OCI-LY1 (cell line): ENCODE measurements at regions not wholly inside any gene's neighbourhood (a gene's known extent, or its start where the extent isn't known, plus 50 kb on each side); places are given as distances from the start of the nearest gene placed in this dataset.

Source experiments
- EZH2 ChIP-seq: fragments of 200-600 bp; sonication (generic), shearing (Covaris generic); IDR thresholded peaks from 2 replicates; pipeline ENCODE4 v1.8.0; 2017; ENCODE audit warnings: borderline replicate concordance, mixed run types, mild to moderate bottlenecking, antibody characterized with exemption, low read length, moderate library complexity, mixed read lengths
- TF ChIP-seq, protein P1 (sequence below): fragments of 200-600 bp; sonication (generic), shearing (Covaris generic); IDR thresholded peaks from 2 replicates; pipeline ENCODE4 v1.5.1; 2017; ENCODE audit warnings: mild to moderate bottlenecking, antibody characterized with exemption, low read length, moderate library complexity, mixed read lengths

DNA sequence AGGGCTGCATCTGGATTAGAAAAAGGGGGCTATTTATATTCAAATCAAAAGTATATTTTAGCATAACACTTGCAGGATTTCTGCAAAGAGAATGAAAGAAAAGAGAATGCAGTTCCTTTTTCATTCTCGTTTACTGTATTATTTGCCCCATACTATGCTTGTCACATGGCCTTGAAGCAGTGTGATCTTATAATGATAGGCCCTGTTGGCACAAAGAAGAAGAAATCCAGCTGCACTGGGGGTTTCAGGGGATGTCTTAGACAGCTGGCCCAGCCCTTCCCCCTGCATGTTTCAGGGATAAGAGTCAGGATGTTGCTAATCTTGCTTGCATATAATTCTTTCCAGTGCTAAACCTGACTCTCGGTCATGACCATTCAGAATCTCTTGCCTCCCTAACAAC lies 369.5 kb downstream of the SEC16B start:
- TF ChIP-seq, protein P1, sequence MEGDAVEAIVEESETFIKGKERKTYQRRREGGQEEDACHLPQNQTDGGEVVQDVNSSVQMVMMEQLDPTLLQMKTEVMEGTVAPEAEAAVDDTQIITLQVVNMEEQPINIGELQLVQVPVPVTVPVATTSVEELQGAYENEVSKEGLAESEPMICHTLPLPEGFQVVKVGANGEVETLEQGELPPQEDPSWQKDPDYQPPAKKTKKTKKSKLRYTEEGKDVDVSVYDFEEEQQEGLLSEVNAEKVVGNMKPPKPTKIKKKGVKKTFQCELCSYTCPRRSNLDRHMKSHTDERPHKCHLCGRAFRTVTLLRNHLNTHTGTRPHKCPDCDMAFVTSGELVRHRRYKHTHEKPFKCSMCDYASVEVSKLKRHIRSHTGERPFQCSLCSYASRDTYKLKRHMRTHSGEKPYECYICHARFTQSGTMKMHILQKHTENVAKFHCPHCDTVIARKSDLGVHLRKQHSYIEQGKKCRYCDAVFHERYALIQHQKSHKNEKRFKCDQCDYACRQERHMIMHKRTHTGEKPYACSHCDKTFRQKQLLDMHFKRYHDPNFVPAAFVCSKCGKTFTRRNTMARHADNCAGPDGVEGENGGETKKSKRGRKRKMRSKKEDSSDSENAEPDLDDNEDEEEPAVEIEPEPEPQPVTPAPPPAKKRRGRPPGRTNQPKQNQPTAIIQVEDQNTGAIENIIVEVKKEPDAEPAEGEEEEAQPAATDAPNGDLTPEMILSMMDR, result no peak
- no peak for TF ChIP-seq EZH2
